ENCODE measurements at regions not wholly inside any gene's neighbourhood (a gene's known extent, or its start where the extent isn't known, plus 50 kb on each side); places are given as distances from the start of the nearest gene placed in this dataset.

- TF ChIP-seq, protein P1, sequence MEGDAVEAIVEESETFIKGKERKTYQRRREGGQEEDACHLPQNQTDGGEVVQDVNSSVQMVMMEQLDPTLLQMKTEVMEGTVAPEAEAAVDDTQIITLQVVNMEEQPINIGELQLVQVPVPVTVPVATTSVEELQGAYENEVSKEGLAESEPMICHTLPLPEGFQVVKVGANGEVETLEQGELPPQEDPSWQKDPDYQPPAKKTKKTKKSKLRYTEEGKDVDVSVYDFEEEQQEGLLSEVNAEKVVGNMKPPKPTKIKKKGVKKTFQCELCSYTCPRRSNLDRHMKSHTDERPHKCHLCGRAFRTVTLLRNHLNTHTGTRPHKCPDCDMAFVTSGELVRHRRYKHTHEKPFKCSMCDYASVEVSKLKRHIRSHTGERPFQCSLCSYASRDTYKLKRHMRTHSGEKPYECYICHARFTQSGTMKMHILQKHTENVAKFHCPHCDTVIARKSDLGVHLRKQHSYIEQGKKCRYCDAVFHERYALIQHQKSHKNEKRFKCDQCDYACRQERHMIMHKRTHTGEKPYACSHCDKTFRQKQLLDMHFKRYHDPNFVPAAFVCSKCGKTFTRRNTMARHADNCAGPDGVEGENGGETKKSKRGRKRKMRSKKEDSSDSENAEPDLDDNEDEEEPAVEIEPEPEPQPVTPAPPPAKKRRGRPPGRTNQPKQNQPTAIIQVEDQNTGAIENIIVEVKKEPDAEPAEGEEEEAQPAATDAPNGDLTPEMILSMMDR (IDR thresholded peaks at IDR 0.05; ENCODE audit: low read length) = no peak
- no peak for TF ChIP-seq EZH2 (IDR thresholded peaks at IDR 0.05; ENCODE audit: borderline replicate concordance, low read length)
Observed at GRCh38 chr6:139586273-139586672, 211.8 kb upstream of the CITED2 start.
